K562 (cell line): ENCODE measurements at regions not wholly inside any gene's neighbourhood (a gene's known extent, or its start where the extent isn't known, plus 50 kb on each side); places are given as distances from the start of the nearest gene placed in this dataset.

Experiments
- EZH2 ChIP-seq: IDR thresholded peaks from 2 replicates; pipeline ENCODE4 v1.6.1; 2012; ENCODE audit warnings: low read depth, mild to moderate bottlenecking, inconsistent platforms, low read length, borderline replicate concordance
- JUND ChIP-seq, 2 experiments: IDR thresholded peaks; 2 replicates in 1 of 2; 3 replicates in 1 of 2; pipeline ENCODE4 v1.6.1; 2011; ENCODE audit warnings: borderline replicate concordance in 2 of 2, low read depth in 2 of 2, low read length in 2 of 2, improper control_type of control experiment in 1 of 2, missing biosample characterization in 1 of 2, missing genetic modification characterization in 1 of 2, missing genetic modification reagents in 1 of 2
- LARP7 ChIP-seq: fragments of 450-650 bp; IDR thresholded peaks from 2 replicates; pipeline ENCODE4 v1.6.1; 2016
- MTA1 ChIP-seq: fragments of 450-650 bp; IDR thresholded peaks from 2 replicates; pipeline ENCODE4 v1.6.1; 2017; ENCODE audit warnings: borderline replicate concordance
- MTF1 ChIP-seq: fragments of 250-450 bp; sonication (Bioruptor Pico); IDR thresholded peaks from 2 replicates; pipeline ENCODE4 v1.9.0; 2021; ENCODE audit warnings: moderate library complexity, mild to moderate bottlenecking, inconsistent platforms, borderline replicate concordance
- NUFIP1 ChIP-seq: fragments of 450-650 bp; IDR thresholded peaks from 2 replicates; pipeline ENCODE4 v1.6.1; 2018; ENCODE audit not compliant: partially characterized antibody
- POLR2AphosphoS5 ChIP-seq: IDR thresholded peaks from 2 replicates; pipeline ENCODE4 v1.6.1; 2011; ENCODE audit warnings: mild to moderate bottlenecking, low read depth, low read length, moderate library complexity; ENCODE audit not compliant: control insufficient read depth, insufficient read depth
- SP2 ChIP-seq: IDR thresholded peaks from 2 replicates; pipeline ENCODE4 v1.6.1; 2011; ENCODE audit warnings: mild to moderate bottlenecking, low read depth, low read length, moderate library complexity; ENCODE audit not compliant: poor library complexity, severe bottlenecking; ENCODE audit errors: extremely low read depth
- ZNF124 ChIP-seq: sonication (generic); formaldehyde crosslinking; IDR thresholded peaks from 2 replicates; pipeline ENCODE4 v1.8.1; 2022; ENCODE audit warnings: missing genetic modification reagents
- ZNF232 ChIP-seq: sonication (generic); formaldehyde crosslinking; IDR thresholded peaks from 2 replicates; pipeline ENCODE4 v1.8.0; 2022; ENCODE audit warnings: mild to moderate bottlenecking, missing genetic modification reagents
- TF ChIP-seq, protein P1 (sequence below), 3 experiments: IDR thresholded peaks in 2 of 3; conservative IDR thresholded peaks in 1 of 3; 2 replicates each; pipeline ENCODE4 v1.5.1; 2011 to 2012; ENCODE audit warnings: low read length in 3 of 3, mild to moderate bottlenecking in 3 of 3, control low read depth in 2 of 3, improper control_type of control experiment in 1 of 3, inconsistent platforms in 1 of 3, low read depth in 1 of 3, mixed read lengths in 1 of 3, moderate library complexity in 1 of 3; ENCODE audit not compliant: insufficient read depth in 2 of 3
- TF ChIP-seq, protein P2 (sequence below): fragments of 250-450 bp; sonication (Bioruptor Pico); IDR thresholded peaks from 2 replicates; pipeline ENCODE4 v1.4.0; 2020; ENCODE audit warnings: mild to moderate bottlenecking, moderate library complexity

DNA sequence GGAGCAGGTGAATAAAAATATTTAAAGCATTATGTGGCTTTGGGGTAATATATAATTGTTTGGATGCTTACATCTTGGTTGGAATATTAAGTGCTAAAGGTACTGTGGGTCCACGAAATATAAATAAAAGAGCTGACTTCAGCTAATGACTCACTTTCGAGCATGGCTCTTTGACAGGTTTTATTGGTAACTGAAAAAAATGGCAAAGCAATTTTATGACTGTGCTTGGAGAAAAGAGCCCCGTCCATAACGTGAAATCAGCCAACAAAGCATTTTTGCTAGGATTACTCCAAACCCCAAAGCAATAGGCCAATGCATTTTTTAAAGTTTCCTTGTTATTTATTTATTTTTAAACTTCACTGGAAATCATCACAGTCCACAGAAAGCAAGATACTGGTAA lies 397.2 kb upstream of the CDH19 start:
- no peak for TF ChIP-seq ZNF232
- no peak for TF ChIP-seq NUFIP1
- no peak for TF ChIP-seq EZH2
- no peak for TF ChIP-seq LARP7
- TF ChIP-seq SP2 = no peak
- no peak for TF ChIP-seq MTA1
- TF ChIP-seq, protein P1, sequence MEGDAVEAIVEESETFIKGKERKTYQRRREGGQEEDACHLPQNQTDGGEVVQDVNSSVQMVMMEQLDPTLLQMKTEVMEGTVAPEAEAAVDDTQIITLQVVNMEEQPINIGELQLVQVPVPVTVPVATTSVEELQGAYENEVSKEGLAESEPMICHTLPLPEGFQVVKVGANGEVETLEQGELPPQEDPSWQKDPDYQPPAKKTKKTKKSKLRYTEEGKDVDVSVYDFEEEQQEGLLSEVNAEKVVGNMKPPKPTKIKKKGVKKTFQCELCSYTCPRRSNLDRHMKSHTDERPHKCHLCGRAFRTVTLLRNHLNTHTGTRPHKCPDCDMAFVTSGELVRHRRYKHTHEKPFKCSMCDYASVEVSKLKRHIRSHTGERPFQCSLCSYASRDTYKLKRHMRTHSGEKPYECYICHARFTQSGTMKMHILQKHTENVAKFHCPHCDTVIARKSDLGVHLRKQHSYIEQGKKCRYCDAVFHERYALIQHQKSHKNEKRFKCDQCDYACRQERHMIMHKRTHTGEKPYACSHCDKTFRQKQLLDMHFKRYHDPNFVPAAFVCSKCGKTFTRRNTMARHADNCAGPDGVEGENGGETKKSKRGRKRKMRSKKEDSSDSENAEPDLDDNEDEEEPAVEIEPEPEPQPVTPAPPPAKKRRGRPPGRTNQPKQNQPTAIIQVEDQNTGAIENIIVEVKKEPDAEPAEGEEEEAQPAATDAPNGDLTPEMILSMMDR (IDR thresholded peaks at IDR 0.05 in 2 of 3, conservative IDR thresholded peaks at IDR 0.05 in 1 of 3; ENCODE audit: insufficient read depth in 2 of 3, low read depth in 1 of 3, low read length in 3 of 3) = no peak
- no peak for TF ChIP-seq ZNF124
- no peak for TF ChIP-seq MTF1 (CRISPR knock-in tag)
- TF ChIP-seq JUND (IDR thresholded peaks at IDR 0.05; ENCODE audit: borderline replicate concordance, low read depth, low read length) = no peak
- TF ChIP-seq JUND (tag; IDR thresholded peaks at IDR 0.05; ENCODE audit: borderline replicate concordance, low read depth, low read length) = no peak
- no peak for TF ChIP-seq POLR2AphosphoS5
- TF ChIP-seq, protein P2, sequence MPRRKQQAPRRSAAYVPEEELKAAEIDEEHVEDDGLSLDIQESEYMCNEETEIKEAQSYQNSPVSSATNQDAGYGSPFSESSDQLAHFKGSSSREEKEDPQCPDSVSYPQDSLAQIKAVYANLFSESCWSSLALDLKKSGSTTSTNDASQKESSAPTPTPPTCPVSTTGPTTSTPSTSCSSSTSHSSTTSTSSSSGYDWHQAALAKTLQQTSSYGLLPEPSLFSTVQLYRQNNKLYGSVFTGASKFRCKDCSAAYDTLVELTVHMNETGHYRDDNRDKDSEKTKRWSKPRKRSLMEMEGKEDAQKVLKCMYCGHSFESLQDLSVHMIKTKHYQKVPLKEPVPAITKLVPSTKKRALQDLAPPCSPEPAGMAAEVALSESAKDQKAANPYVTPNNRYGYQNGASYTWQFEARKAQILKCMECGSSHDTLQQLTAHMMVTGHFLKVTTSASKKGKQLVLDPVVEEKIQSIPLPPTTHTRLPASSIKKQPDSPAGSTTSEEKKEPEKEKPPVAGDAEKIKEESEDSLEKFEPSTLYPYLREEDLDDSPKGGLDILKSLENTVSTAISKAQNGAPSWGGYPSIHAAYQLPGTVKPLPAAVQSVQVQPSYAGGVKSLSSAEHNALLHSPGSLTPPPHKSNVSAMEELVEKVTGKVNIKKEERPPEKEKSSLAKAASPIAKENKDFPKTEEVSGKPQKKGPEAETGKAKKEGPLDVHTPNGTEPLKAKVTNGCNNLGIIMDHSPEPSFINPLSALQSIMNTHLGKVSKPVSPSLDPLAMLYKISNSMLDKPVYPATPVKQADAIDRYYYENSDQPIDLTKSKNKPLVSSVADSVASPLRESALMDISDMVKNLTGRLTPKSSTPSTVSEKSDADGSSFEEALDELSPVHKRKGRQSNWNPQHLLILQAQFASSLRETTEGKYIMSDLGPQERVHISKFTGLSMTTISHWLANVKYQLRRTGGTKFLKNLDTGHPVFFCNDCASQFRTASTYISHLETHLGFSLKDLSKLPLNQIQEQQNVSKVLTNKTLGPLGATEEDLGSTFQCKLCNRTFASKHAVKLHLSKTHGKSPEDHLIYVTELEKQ = no peak
